ENCODE measurements at regions not wholly inside any gene's neighbourhood (a gene's known extent, or its start where the extent isn't known, plus 50 kb on each side); places are given as distances from the start of the nearest gene placed in this dataset.

DNA sequence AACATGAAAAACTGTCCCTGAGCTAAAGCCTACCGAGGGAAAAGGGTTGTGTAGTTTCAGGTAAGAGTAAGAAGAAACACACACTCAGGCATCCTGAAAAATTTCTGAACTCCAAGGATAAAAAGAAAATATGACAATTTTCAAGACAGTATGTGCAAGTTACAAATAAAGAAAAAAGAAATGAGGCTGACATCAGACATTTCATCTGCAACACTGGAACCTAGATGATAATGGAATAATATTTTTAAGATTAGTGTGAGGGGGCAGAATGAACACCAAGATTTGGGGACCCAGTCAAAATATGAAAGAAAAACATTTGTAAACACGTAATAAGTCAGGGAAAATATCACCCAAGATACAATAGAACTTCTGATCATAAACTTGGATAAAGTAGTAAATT lies 135.9 kb upstream of the PSMD7 start:
- no peak overlapping the region for H3K4me2 ChIP-seq
- H4K20me1 ChIP-seq (ENCODE audit: insufficient read depth): no peaks in the 10 kb centered on the region
- no peaks in the 10 kb centered on the region for H3K9me3 ChIP-seq
- POLR2A ChIA-PET: no interaction called here
- 2% methylated on average over 2 of the region's 2 CpGs for WGBS (ENCODE audit: low lambda C conversion rate)
- DNase-seq: no peak
- no peak for TF ChIP-seq TCF12 (IDR thresholded peaks at IDR 0.05)
- TF ChIP-seq EZH2phosphoT487 (IDR thresholded peaks at IDR 0.05; ENCODE audit: borderline replicate concordance, low read depth): no peak
- TF ChIP-seq FOXJ3 (CRISPR knock-in tag; IDR thresholded peaks at IDR 0.05): no peak
- TF ChIP-seq, protein P1, sequence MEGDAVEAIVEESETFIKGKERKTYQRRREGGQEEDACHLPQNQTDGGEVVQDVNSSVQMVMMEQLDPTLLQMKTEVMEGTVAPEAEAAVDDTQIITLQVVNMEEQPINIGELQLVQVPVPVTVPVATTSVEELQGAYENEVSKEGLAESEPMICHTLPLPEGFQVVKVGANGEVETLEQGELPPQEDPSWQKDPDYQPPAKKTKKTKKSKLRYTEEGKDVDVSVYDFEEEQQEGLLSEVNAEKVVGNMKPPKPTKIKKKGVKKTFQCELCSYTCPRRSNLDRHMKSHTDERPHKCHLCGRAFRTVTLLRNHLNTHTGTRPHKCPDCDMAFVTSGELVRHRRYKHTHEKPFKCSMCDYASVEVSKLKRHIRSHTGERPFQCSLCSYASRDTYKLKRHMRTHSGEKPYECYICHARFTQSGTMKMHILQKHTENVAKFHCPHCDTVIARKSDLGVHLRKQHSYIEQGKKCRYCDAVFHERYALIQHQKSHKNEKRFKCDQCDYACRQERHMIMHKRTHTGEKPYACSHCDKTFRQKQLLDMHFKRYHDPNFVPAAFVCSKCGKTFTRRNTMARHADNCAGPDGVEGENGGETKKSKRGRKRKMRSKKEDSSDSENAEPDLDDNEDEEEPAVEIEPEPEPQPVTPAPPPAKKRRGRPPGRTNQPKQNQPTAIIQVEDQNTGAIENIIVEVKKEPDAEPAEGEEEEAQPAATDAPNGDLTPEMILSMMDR (IDR thresholded peaks at IDR 0.05): no peak
- no peak for TF ChIP-seq FOSL2 (IDR thresholded peaks at IDR 0.05; ENCODE audit: borderline replicate concordance, low read depth)
- no peak for TF ChIP-seq POLR2AphosphoS5 (IDR thresholded peaks at IDR 0.05; ENCODE audit: low read depth, low read length)
- TF ChIP-seq, protein P2, sequence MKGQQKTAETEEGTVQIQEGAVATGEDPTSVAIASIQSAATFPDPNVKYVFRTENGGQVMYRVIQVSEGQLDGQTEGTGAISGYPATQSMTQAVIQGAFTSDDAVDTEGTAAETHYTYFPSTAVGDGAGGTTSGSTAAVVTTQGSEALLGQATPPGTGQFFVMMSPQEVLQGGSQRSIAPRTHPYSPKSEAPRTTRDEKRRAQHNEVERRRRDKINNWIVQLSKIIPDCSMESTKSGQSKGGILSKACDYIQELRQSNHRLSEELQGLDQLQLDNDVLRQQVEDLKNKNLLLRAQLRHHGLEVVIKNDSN (IDR thresholded peaks at IDR 0.05; ENCODE audit: borderline replicate concordance, low read depth): no peak
- no peak for TF ChIP-seq SMC3 (IDR thresholded peaks at IDR 0.05; ENCODE audit: low read depth, low read length)
- TF ChIP-seq, protein P3, sequence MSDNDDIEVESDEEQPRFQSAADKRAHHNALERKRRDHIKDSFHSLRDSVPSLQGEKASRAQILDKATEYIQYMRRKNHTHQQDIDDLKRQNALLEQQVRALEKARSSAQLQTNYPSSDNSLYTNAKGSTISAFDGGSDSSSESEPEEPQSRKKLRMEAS (IDR thresholded peaks at IDR 0.05; ENCODE audit: low read depth): no peak
- TF ChIP-seq, protein P4, sequence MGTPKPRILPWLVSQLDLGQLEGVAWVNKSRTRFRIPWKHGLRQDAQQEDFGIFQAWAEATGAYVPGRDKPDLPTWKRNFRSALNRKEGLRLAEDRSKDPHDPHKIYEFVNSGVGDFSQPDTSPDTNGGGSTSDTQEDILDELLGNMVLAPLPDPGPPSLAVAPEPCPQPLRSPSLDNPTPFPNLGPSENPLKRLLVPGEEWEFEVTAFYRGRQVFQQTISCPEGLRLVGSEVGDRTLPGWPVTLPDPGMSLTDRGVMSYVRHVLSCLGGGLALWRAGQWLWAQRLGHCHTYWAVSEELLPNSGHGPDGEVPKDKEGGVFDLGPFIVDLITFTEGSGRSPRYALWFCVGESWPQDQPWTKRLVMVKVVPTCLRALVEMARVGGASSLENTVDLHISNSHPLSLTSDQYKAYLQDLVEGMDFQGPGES (IDR thresholded peaks at IDR 0.05; ENCODE audit: low read depth, low read length): no peak
- TF ChIP-seq, protein P5, sequence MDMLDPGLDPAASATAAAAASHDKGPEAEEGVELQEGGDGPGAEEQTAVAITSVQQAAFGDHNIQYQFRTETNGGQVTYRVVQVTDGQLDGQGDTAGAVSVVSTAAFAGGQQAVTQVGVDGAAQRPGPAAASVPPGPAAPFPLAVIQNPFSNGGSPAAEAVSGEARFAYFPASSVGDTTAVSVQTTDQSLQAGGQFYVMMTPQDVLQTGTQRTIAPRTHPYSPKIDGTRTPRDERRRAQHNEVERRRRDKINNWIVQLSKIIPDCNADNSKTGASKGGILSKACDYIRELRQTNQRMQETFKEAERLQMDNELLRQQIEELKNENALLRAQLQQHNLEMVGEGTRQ (IDR thresholded peaks at IDR 0.05; ENCODE audit: borderline replicate concordance, low read depth, low read length): no peak
- no peak for TF ChIP-seq RCOR1 (IDR thresholded peaks at IDR 0.05; ENCODE audit: low read length)
- TF ChIP-seq, protein P6, sequence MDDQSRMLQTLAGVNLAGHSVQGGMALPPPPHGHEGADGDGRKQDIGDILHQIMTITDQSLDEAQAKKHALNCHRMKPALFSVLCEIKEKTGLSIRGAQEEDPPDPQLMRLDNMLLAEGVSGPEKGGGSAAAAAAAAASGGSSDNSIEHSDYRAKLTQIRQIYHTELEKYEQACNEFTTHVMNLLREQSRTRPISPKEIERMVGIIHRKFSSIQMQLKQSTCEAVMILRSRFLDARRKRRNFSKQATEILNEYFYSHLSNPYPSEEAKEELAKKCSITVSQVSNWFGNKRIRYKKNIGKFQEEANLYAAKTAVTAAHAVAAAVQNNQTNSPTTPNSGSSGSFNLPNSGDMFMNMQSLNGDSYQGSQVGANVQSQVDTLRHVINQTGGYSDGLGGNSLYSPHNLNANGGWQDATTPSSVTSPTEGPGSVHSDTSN (IDR thresholded peaks at IDR 0.05): no peak
- TF ChIP-seq NRF1 (IDR thresholded peaks at IDR 0.05; ENCODE audit: low read depth, low read length): no peak
- no peak for TF ChIP-seq TEAD4 (IDR thresholded peaks at IDR 0.05; ENCODE audit: borderline replicate concordance, insufficient read depth)
- no peak for TF ChIP-seq MXI1 (IDR thresholded peaks at IDR 0.05; ENCODE audit: low read depth, low read length)
- no peak for TF ChIP-seq CHD2 (IDR thresholded peaks at IDR 0.05; ENCODE audit: low read length, partially characterized antibody)
- TF ChIP-seq EP300 (IDR thresholded peaks at IDR 0.05; ENCODE audit: borderline replicate concordance in 1 of 2, low read depth in 1 of 2, low read length in 1 of 2): no peak
- no peak for TF ChIP-seq MEF2A (IDR thresholded peaks at IDR 0.05; ENCODE audit: borderline replicate concordance, low read depth)
- H3K9ac ChIP-seq: no peak overlapping the region
- no peak overlapping the region for H3K4me3 ChIP-seq (ENCODE audit: low read depth in 2 of 2, low read length in 1 of 2)
- H3F3A ChIP-seq (replicated peaks; ENCODE audit: insufficient read depth): no peaks in the 10 kb centered on the region
- no peaks in the 10 kb centered on the region for H3K27me3 ChIP-seq (ENCODE audit: insufficient read depth)
- no peaks in the 10 kb centered on the region for H3K4me1 ChIP-seq (ENCODE audit: control insufficient read depth in 1 of 2, insufficient read depth in 2 of 2, low read depth in 1 of 2, low read length in 1 of 2)
- no peak overlapping the region for H2AFZ ChIP-seq (ENCODE audit: low read depth)
- no peaks in the 10 kb centered on the region for H3K79me2 ChIP-seq (ENCODE audit: insufficient read depth)
- no peak overlapping the region for H3K27ac ChIP-seq (ENCODE audit: low read depth in 2 of 2, low read length in 1 of 2)
- CTCF ChIA-PET: no interaction called here
- no peaks in the 10 kb centered on the region for H3K9me2 ChIP-seq
- H3K36me3 ChIP-seq (replicated peaks in 1 of 2; ENCODE audit: control insufficient read depth in 1 of 2, insufficient read depth in 2 of 2, low read length in 1 of 2): no peaks in the 10 kb centered on the region

All from SK-N-SH (cell line).